MCF 10A (cell line): ENCODE measurements at regions not wholly inside any gene's neighbourhood (a gene's known extent, or its start where the extent isn't known, plus 50 kb on each side); places are given as distances from the start of the nearest gene placed in this dataset.

Source experiments
- BruUV-seq: library from RNA; stranded (reverse); fragments of 400-500 nt; replicated peaks from 2 replicates; lab custom pipeline; 2021; lab: Mats Ljungman, UMichigan
- CTCF ChIA-PET: fragments of 300-600 bp; sonication (Branson Sonifier 250); formaldehyde crosslinking; extraction: SDS; loops from one replicate; lab custom pipeline; 2021; ENCODE audit warnings: antibody characterized with exemption, inconsistent platforms; lab: Yijun Ruan, JAX
- POLR2A ChIA-PET: fragments of 300-600, 350-650 bp; sonication (Branson Sonifier 250); formaldehyde crosslinking; extraction: SDS; loops from one replicate; lab custom pipeline; 2020; ENCODE audit warnings: antibody characterized with exemption, inconsistent platforms; lab: Yijun Ruan, JAX
- DNase-seq: peaks from one replicate; pipeline ENCODE4 v3.0.0-alpha.2; 2018; ENCODE audit not compliant: unreplicated experiment
- H3K27ac Mint-ChIP-seq: one replicate; pipeline ENCODE4 v1.8.0; 2022; ENCODE audit warnings: mild to moderate bottlenecking, low read depth, mixed read lengths; ENCODE audit not compliant: unreplicated experiment
- H3K27me3 Mint-ChIP-seq: one replicate; pipeline ENCODE4 v1.8.0; 2022; ENCODE audit warnings: mixed read lengths; ENCODE audit not compliant: insufficient read depth, unreplicated experiment
- H3K36me3 Mint-ChIP-seq: one replicate; pipeline ENCODE4 v1.8.0; 2022; ENCODE audit warnings: mild to moderate bottlenecking, moderate library complexity, mixed read lengths; ENCODE audit not compliant: insufficient read depth, unreplicated experiment
- H3K4me1 Mint-ChIP-seq: one replicate; pipeline ENCODE4 v1.8.0; 2022; ENCODE audit warnings: mixed read lengths; ENCODE audit not compliant: insufficient read depth, unreplicated experiment
- H3K4me3 Mint-ChIP-seq: one replicate; pipeline ENCODE4 v1.8.0; 2022; ENCODE audit warnings: mild to moderate bottlenecking, moderate library complexity, mixed read lengths; ENCODE audit not compliant: unreplicated experiment
- H3K9me3 Mint-ChIP-seq: one replicate; pipeline ENCODE4 v1.8.0; 2022; ENCODE audit warnings: mixed read lengths; ENCODE audit not compliant: unreplicated experiment
- CTCF ChIP-seq: fragments of 200-600 bp; IDR thresholded peaks from one replicate; pipeline ENCODE4 v1.8.0; 2022; ENCODE audit warnings: antibody characterized with exemption, mild to moderate bottlenecking; ENCODE audit not compliant: unreplicated experiment
- intact Hi-C: fragments of 100-400 bp; cut with micrococcal nuclease; formaldehyde crosslinking; loops from 2 replicates; pipeline ENCODE4 v1.14.1; 2022

DNA sequence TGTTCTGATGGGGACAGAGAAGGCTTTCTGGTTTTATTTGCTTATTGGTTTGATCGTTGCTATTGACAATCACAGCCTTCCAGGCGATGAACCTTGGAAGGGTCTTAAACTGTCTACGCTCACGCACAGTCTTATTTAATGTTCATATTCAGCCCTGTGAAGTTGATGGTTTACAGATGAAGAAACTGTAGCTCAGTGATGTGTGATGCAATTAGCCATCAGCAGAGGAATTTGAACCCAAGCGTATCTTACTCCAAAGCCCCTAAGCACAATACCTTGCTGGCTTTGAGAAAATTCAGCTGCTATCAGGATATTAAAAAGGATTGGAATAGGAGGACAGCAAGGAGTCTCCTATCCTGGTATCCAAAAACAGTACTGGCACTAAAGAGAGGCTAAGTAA lies 77.1 kb upstream of the CALM2 start:
- H3K27me3 Mint-ChIP-seq = no peaks in the 10 kb centered on the region
- BruUV-seq = no TSS peak
- peaks cover 5% of the 10 kb centered on the region for H3K4me1 Mint-ChIP-seq
- no peaks in the 10 kb centered on the region for H3K36me3 Mint-ChIP-seq
- no peak for DNase-seq
- H3K27ac Mint-ChIP-seq = no peak overlapping the region
- intact Hi-C loops = no loop called here
- no peak overlapping the region for H3K4me3 Mint-ChIP-seq
- CTCF ChIA-PET = interaction anchor here (0.5 to 0.7 kb wide), 2 partner anchors 26 to 873 kb away, joined by 3 read pairs; no protein-coding TSS in a partner anchor
- no peak for TF ChIP-seq CTCF
- POLR2A ChIA-PET = no interaction called here
- no peaks in the 10 kb centered on the region for H3K9me3 Mint-ChIP-seq

DNA sequence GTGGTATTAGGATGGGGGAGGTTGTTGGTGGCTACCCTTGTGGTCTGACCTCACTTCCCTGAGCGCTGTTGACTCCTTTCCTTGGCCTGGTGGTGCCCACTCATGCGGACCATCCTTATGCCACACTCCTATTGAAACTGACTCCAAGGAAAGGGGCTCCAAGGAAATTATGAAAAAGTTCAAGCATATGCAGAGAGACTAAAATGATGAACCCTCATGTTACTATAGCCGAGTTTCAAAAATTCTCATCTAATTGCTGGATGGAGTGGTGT lies 75.0 kb upstream of the CALM2 start:
- BruUV-seq = no TSS peak
- DNase-seq = no peak
- no peak overlapping the region for H3K4me3 Mint-ChIP-seq
- intact Hi-C loops = no loop called here
- H3K9me3 Mint-ChIP-seq = no peaks in the 10 kb centered on the region
- CTCF ChIA-PET = no interaction called here
- H3K4me1 Mint-ChIP-seq = peaks cover 5% of the 10 kb centered on the region
- POLR2A ChIA-PET = interaction anchor here (0.7 kb wide), 1 partner anchor 1792 kb away, joined by 3 read pairs; no protein-coding TSS in a partner anchor
- no peaks in the 10 kb centered on the region for H3K36me3 Mint-ChIP-seq
- H3K27me3 Mint-ChIP-seq = no peaks in the 10 kb centered on the region
- H3K27ac Mint-ChIP-seq = peak overlapping the region; percentile 31
- TF ChIP-seq CTCF = no peak

DNA sequence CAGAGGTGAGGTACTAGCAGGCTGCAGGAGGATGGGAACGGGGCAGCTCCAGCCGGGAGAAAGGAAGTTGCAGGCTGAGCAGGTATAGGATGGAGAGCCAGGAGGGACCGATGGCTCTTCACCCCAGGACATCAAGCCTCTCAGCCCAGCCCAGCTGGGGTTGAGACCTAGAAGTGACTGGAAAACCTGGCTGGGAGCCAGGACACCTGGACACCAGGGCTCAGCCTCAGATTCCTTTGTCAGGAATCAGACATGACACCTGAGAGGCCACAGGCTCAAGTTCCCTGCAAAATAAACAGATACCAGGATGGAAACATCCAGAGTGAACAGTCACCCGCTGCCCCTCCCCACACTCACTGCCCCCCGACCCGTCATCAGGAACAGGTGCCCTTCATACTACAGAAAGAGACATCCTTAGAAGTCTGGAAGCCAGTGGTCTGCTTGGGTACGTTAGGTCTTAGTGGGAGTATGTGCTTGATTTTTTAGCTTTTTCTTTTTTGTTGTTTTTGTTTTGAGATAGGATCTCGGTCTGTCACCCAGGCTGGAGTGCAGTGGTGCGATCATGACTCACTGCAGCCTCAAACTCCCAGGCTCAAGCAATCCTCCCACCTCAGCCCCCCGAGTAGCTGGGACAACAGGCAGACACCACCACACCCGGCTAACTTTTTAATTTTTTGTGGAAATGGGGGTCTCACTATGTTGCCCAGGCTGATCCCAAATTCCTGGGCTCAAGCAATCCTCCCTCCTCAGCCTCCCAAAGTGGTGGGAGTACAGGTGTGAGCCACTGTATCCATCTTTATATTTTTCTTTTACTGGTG lies 74.5 kb upstream of the CALM2 start:
- intact Hi-C loops = no loop called here
- no peak overlapping the region for H3K4me3 Mint-ChIP-seq
- CTCF ChIA-PET = interaction anchor here (0.8 kb wide), 1 partner anchor 12 kb away, joined by 3 read pairs; no protein-coding TSS in a partner anchor
- DNase-seq = peak; percentile 45
- H3K4me1 Mint-ChIP-seq = peaks cover 5% of the 10 kb centered on the region
- POLR2A ChIA-PET = interaction anchor here (0.7 kb wide), 1 partner anchor 1791 kb away, joined by 3 read pairs; no protein-coding TSS in a partner anchor
- no peaks in the 10 kb centered on the region for H3K36me3 Mint-ChIP-seq
- BruUV-seq = no TSS peak
- no peak for TF ChIP-seq CTCF
- H3K27me3 Mint-ChIP-seq = peaks cover 4% of the 10 kb centered on the region
- peak overlapping the region; percentile 31 for H3K27ac Mint-ChIP-seq
- H3K9me3 Mint-ChIP-seq = no peaks in the 10 kb centered on the region

DNA sequence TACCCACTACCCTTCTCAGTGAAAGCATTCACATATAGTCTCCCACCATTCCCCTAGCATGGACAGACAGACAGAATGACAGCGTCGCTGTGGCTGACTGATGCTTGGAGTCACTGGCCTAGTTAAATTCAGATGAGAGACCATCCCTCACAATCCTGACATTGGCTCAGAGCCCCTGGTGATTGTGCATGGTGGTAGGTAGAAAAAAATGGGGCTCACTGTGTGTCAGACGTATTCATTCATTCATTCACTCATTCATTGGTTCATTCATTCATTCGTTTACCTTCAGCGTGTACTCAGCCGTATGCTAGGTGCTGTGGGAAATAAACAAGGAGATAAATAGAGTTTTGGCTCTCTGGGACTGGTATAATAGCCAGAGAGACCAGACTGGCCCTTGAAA lies 73.6 kb upstream of the CALM2 start:
- Mint-ChIP-seq H3K9me3 (no peaks in the 10 kb centered on the region), H3K27me3 (peaks cover 13% of the 10 kb centered on the region), H3K27ac (no peak overlapping the region), H3K4me1 (peaks cover 5% of the 10 kb centered on the region), H3K36me3 (no peaks in the 10 kb centered on the region), H3K4me3 (no peak overlapping the region)
- DNase-seq = no peak
- POLR2A ChIA-PET = interaction anchor here (0.6 to 1.2 kb wide), 2 partner anchors 18 to 68 kb away, joined by 3 to 4 read pairs; no protein-coding TSS in a partner anchor
- CTCF ChIA-PET = no interaction called here
- intact Hi-C loops = no loop called here
- TF ChIP-seq CTCF = no peak
- no TSS peak for BruUV-seq
